GM18511 (cell line): ENCODE measurements at regions not wholly inside any gene's neighbourhood (a gene's known extent, or its start where the extent isn't known, plus 50 kb on each side); places are given as distances from the start of the nearest gene placed in this dataset.

Source experiments
- ATAC-seq: cut with Tn5 transposase; IDR thresholded peaks from one replicate; pipeline ENCODE4 v1.9.1; 2021; ENCODE audit warnings: mild to moderate bottlenecking, moderate library complexity; ENCODE audit not compliant: unreplicated experiment

DNA sequence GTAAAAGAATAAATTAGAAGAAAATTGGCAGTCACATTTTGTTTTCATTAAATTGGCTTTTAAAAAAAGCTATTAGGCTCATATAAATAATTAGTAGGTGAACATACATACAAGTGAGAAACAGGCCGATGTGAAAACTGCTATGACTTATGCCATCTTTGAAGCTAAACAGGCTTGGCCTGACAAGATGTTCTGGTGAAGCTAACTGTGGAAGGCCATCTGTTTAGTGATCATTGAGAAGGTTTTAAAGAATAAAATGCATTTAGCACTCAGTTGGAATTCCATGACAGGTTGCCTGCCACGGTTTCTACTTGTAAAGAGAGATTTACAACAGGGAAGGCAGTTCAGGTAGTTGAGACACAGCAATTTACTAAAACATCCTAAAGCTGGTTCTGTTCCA is 264.0 kb upstream of the AGTR1 start:
- ATAC-seq, result no peak

DNA sequence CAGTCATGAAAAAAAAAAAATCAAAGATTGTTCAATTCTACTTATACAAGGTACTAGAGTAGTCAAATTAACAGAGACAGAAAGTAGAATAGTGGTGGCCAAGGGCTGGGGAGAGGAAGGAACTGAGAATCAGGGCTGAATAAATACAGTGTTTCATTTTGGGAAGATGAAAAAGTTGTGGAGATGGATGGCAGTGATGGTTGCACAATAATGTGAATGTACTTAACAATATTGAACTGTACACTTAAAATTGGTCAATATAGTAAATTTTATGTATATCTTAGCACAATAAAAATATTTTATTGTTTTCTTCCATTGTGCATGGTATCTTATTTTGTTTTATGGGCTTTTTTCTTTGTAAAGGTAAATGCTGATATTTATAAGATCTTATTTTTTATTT is 262.2 kb upstream of the AGTR1 start:
- ATAC-seq, result no peak

DNA sequence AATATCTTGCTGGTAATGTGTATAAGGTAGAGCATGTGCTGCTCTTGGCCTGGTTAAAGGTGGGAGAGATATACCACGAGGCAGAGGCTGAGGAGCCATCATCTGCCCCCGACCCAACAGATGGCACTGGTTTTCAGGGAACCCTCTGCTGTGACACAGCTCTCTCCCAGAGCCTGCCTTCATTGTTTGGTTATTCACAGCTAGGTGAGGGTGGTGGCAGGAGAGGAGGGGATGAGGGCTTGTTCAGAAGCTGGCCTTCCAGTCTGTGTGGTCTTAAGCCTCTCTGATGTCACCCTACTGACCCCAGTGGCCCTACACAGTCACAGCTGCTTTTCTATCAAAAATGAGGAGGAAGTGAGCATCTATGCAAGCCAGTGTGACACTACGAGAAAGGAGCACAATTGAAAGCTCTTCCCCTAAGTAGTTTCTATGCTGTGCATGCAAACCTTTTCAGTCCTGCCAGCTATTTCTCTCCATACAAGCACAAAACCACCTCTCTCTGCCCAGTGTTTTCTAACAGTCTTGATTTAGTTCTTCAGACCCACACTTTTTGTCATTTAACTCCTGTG is 258.4 kb upstream of the AGTR1 start:
- peak; percentile 73 for ATAC-seq

GRCh38 chr3:148441191-148441590 is 256.5 kb upstream of the AGTR1 start:
- ATAC-seq, result no peak

- ATAC-seq, result no peak
Observed at GRCh38 chr3:148450819-148451218, 246.9 kb upstream of the AGTR1 start.

- ATAC-seq, result no peak
Observed at GRCh38 chr3:148451969-148452368, 245.7 kb upstream of the AGTR1 start.

- no peak for ATAC-seq
Observed at GRCh38 chr3:148453781-148454191, 243.9 kb upstream of the AGTR1 start.

- no peak for ATAC-seq
Observed at GRCh38 chr3:148455098-148455497, 242.6 kb upstream of the AGTR1 start.

DNA sequence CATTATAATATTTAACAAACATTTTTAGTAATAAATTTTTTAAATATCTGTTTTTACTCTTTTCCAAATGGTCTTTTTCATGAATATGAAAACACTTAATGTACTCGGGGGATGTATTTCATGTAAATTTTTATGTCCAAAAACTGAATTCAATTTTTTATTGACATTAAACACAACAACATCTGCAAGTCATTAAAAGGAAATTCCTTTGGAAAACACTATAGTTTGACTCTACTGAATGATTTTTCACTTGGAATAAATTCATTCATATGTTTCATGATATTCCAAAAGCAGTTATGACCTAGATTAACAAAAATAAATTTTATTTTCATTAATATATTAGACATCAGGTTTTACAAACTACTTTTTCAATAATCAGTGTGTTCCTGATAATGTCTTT is 239.8 kb upstream of the AGTR1 start:
- no peak for ATAC-seq

- no peak for ATAC-seq
Observed at GRCh38 chr3:148459931-148460513, 237.7 kb upstream of the AGTR1 start.

DNA sequence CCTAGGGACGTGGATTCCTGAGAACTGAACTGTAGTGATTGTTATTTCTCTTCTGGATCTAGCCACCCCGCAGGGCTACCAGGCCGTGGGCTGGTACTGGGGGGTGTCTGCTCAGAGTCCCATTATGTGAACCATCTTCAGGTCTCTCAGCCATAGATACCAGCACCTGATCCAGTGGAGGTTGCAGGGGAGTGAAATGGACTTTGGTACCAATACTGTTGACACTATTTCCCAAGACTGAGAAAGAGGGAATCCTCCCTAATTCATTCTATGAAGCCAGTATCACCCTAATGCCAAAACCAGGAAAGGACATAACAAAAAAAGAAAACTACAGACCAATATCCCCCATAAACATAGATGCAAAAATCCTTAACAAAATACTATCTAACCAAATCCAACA is 237.0 kb upstream of the AGTR1 start:
- no peak for ATAC-seq

DNA sequence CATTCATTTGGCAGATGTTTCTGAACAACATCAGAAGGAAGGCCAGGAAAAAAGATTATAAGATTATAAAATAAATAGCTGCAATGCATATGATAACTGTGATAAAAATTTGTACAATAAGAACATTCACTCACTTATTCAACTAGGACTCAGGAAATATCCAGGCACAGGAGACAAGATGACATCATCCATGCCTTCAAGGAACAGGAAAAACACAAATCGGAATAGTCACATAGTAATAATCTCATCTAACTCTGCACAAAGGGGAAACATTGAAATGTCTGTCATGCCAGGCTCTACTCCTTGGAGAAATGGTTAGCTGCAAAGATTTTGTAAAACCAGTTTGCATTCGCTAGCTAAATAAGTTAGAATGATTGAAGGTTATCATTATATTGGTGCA is 233.5 kb upstream of the AGTR1 start:
- no peak for ATAC-seq

- ATAC-seq, result no peak
Observed at GRCh38 chr3:148466143-148466542, 231.6 kb upstream of the AGTR1 start.

DNA sequence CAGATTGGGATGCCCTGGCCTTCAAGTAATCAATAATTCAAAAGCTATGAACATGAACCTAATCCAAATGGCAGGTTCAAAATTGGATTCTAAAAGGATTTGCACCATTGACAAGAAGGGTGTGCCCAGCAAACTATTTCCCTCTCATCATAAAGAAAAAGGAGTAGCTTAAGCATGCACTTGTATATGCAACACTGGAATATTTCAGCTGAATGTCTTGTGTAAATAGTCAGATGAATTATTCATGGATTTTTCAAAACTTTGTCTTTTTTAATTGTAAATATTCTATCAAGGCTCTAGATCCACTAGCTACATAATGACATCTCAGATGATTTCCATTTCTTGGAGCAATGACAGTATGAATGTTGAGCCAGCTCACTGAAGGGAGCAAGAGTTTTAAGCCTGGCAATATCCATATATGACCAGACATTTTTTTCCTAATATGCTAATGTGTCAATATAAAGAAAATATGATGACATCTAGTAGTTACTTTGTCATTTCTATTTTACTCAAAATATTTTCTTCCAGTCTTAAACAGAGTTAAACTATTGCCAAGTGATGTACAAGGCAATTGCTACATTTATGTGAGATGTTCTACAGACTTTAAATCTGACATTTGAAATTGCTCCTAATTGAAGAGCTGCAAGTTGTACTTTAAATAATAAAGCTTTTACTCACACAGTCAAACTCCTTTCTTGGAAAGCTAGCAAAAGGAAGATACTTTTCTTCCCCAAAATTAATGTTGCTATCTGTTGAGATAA is 230.5 kb upstream of the AGTR1 start:
- no peak for ATAC-seq

DNA sequence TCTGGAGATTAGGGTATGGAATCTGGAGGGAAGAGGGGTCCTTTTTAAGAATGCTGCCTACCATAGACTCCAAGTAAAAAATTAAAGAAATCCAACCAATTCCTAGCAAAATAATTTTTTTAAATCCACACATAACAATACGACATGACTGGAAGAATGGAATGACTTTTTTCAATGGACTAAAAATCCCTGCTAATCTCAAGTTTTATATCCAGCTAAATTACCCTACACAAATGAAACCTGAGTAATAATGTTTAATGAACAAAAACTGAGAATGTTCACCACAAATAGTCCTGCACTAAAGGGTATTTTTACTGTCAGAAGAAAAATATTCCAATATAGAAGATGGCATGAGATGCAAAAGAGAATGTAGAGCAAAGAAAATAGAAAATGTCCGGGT is 220.3 kb upstream of the AGTR1 start:
- ATAC-seq, result no peak

- ATAC-seq, result no peak
Observed at GRCh38 chr3:148493631-148494030, 204.1 kb upstream of the AGTR1 start.

DNA sequence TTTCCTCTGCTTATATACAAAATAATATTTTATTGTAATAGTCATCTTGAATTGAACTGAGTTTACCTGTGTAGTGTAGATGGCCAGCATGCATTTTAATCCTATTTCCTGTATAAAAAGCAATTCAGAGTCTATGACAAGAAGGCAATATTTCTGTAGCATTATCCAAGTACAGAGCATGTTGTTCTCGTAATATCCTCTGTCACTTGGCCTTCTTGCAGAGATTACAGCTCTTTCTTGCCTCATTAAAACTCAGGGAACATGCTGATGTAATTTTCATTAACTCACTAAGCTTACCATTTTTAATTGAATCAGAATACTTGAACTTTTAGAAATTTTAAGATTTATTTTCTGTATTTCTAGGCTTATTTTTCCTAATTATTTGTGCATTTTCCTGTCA is 203.3 kb upstream of the AGTR1 start:
- ATAC-seq, result no peak

GRCh38 chr3:148500881-148501280 is 196.8 kb upstream of the AGTR1 start:
- no peak for ATAC-seq

DNA sequence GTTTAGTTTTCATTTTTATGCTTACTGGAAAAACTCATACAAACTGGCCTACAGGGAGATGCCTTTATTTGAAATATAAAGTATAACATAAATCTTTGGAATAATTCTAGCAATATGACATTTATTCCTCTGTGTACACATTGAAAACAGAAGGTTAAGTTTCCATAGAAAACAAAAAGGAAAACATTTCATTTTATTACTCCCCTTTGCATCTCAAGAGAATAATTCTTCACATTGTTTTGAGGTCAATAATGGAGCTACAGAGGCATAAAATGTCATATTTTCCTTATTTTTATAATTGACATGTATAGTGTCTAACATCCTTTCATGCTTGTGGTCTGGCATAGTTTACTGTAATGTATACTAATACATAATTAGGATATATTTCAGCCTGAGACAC is 187.6 kb upstream of the AGTR1 start:
- ATAC-seq, result no peak

DNA sequence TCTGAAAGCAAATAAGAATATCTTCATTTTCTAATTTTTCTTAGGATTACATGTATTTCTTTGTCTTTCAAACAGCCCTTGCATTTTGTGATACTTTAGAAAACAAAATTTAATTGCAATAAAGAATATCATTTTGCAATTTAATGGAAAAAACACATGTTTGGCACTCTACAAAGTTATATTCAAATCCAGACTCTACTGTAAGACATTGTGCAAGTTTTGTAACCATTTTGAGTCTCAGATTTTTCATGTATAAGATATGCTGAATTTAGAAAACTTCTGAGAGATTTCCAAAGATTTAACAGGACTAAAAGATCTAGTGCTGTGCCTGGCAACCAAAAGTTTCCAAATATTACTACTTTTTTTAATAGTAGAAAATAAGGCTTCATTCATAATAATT is 187.1 kb upstream of the AGTR1 start:
- ATAC-seq, result no peak

- ATAC-seq, result no peak
Observed at GRCh38 chr3:148512648-148513047, 185.1 kb upstream of the AGTR1 start.

GRCh38 chr3:148513096-148513543 is 184.6 kb upstream of the AGTR1 start:
- no peak for ATAC-seq
